GM19463 (cell line): ENCODE measurements at regions not wholly inside any gene's neighbourhood (a gene's known extent, or its start where the extent isn't known, plus 50 kb on each side); places are given as distances from the start of the nearest gene placed in this dataset.
"Not testable (repeated sequence)": the region's sequence is repeated elsewhere in the genome, so short reads cannot be mapped to it uniquely, and the experiment has no call there.

Experiments
- ATAC-seq: cut with Tn5 transposase; IDR thresholded peaks from one replicate; pipeline ENCODE4 v1.9.1; 2021; ENCODE audit warnings: mild to moderate bottlenecking, moderate library complexity; ENCODE audit not compliant: unreplicated experiment

GRCh38 chr11:93608364-93608763 lies 53.1 kb upstream of the CEP295 start:
- ATAC-seq = peak; percentile 44

GRCh38 chr11:93606721-93607120 lies 54.8 kb upstream of the CEP295 start:
- no peak for ATAC-seq

- no peak for ATAC-seq
These were observed 55.2 kb upstream of the CEP295 start for GRCh38 chr11:93606314-93606713.

DNA sequence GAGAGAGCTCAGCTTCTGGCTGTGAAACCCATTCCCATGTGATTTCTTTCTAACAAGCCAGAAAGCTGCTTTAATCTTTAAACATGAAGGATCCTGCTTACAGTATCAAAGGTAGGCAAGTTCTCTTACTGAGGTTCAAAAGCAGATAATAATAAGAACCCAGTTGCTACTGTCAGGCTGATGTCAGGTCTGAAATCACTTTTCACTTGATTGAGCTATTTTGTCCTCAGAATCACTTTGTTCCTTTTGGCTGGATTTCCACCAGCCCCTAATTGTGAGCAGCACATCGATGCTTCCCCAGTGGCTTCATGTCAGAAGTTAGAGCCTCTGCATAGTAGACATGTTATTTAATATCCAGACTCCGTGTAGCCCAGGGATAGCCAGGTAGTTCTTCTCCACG lies 55.8 kb upstream of the CEP295 start:
- ATAC-seq = no peak

GRCh38 chr11:93604008-93604660 lies 57.3 kb upstream of the CEP295 start:
- no peak for ATAC-seq

DNA sequence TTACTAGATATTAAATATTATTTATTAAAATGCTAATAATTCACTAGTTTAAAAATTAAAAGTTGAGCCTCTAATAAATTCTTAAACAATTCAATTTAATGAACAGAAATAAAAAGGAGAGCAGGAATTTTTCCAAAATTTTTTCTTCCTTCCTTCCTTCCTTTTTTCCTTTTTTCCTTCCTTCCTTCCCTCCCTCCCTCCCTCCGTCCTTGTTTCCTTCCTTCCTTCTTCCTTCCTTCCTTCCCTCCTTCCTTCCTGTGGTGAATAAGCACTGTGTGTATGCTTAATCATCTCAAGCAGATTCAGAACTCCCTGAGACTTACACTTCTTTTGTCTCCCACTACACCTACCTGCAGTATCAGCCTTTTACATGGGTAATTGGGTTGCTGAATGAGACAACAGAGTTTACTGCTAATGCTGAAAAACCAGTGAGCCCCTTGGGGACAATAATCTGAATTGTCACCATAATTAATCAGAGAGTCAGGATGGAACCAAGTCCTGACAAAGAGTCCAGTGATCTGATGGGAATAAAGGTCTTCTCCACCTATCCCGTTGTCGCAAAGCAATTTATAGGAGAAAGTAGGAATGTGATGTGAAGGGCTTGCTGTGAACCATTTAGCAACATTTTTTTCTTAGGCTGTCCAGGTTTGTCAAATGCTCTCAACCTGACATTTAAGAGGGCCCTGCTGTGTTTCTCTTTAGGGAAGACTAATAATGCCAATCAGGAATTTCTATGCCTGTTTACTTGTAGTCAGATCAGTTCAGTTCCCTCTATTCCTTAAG lies 58.1 kb upstream of the CEP295 start:
- ATAC-seq = no peak

- not testable (repeated sequence) for ATAC-seq
These were observed 53.0 kb upstream of the SMCO4 start for GRCh38 chr11:93596171-93596570.
